Hematopoietic multipotent progenitor cell treated with erythropoietin and hydrocortisone succinate and interleukin-3 and kit ligand, for 6 days (in vitro differentiated cells): ENCODE measurements at regions not wholly inside any gene's neighbourhood (a gene's known extent, or its start where the extent isn't known, plus 50 kb on each side); places are given as distances from the start of the nearest gene placed in this dataset.

ENCODE experiments used
- DNase-seq: peaks from one replicate; pipeline ENCODE4 v3.0.0-alpha.2; 2015

DNA sequence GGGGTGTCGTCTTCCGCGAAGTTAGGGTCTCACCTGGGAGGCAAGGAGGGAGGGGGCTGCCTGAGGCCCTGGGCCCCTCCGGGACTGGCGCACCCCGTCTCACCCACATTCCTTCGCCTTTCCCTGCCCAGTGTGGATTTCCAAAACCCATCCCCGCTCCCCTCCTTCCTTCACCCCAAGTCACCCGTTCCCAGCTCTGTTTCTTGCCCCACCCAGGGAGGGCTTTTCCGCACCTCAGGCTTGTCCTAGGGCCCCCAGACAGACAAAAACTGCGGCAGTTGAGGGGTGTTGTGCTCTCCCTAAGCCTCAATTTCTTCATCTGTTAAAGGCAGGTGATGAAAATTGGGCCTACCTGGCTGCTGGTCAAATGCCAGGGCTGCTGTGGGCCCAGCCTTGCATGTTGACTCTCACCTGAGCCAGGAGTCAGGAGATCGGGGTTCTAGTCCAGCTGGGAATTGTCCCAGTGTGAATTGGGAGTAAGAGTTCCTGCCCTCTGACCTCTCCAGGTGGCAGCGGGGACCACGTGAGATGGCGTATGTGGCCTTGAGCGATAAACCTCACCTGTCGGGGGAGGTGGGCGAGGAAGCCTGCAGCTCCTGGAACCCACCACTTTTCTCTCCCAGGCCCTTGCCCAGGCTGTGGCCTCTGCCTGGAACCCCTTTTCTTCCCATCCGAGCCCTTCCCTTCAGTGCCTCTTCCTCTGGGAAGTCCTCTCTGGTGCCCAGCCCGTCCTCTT is 143.4 kb upstream of the IER5L start:
- DNase-seq: no peak

- DNase-seq: peak; percentile 81
These were observed 142.7 kb upstream of the IER5L start for GRCh38 chr9:129320575-129321285.

GRCh38 chr9:129319938-129320481 is 141.9 kb upstream of the IER5L start:
- no peak for DNase-seq

DNA sequence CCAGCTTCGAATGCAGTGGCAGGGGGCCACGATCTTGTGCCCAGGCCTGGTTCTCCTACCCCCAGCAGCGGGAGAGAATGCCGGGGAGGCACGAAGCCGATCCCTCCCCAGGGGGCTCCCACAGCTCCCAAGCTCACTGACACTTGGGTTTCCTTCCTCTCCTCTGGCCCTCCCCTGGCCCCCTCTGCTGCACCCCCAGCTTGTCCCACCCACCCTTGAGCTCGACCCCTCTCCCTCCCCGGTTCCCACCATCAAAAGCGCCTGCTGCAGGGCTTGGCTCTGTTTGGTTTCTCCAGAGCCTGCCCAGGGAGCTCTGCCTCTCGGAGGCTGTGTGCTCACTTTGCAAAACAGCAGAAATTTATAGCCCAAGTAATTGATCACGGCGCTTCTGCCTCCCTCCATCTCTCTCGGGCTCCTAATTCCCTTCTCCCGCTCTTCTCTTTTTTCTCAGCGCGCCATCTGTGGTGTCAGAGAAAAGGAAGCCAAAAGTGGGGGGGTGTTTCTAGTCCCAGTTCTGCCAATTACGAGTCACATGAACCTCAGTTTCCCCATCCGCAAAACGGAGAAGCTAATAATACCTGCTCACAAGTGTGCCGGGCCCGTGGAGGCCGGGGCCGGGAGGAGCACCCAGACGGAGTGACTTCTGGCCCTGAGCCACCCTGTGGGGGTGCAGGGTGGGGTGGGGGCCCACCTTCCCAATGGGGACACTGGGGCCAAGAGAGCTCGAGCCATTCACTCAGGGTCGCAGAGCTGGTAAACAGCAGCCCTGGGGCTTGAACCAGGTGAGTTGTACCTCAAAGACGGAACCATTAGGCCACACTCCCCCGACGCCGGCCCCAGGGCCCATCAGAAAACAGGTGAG is 141.2 kb upstream of the IER5L start:
- no peak for DNase-seq

DNA sequence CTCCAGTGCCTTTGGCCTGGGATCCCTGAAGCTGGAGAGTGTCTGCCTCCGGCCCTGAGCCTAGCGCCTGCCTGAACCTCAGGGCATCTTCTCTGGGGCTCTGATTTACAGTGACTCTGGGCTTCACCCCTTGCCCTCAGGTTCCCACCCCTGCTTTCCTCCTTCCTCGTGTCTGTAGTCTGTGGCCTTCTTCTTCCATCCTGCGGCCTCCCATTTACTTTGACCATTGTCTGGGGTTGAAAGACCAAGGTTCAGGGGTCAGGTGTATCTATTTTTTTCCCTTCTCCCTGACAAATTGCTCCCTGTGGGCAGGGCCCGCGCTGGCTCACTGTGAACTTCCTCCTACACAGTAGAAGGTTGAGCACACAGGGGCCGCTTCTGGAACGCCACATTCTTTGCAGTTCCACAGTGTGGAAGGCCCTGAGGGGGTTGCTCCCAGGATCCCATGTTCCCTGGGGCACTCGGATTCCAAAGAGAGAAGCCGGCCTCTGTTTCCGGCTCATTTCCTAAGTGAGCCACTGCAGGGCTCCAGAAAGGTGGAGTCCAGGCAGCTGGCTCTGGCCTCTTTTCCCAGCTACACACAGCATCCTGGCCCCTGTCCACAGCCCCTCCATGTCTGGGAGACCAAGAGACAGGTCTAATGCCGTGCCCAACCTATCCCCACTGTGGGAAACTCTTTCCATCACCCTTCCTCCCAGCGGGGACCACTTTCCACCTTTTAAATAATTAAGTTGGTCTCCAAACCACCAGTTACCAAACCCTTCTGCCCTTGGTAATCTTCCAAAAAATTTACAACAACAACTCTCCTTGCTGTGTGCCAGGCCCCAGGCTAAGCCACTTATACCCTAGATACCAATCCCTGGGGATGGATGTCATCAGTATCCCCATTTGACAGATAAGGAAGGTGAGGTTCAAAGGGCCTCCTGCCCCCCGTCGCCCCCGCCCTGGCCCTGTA is 140.3 kb upstream of the IER5L start:
- no peak for DNase-seq

DNA sequence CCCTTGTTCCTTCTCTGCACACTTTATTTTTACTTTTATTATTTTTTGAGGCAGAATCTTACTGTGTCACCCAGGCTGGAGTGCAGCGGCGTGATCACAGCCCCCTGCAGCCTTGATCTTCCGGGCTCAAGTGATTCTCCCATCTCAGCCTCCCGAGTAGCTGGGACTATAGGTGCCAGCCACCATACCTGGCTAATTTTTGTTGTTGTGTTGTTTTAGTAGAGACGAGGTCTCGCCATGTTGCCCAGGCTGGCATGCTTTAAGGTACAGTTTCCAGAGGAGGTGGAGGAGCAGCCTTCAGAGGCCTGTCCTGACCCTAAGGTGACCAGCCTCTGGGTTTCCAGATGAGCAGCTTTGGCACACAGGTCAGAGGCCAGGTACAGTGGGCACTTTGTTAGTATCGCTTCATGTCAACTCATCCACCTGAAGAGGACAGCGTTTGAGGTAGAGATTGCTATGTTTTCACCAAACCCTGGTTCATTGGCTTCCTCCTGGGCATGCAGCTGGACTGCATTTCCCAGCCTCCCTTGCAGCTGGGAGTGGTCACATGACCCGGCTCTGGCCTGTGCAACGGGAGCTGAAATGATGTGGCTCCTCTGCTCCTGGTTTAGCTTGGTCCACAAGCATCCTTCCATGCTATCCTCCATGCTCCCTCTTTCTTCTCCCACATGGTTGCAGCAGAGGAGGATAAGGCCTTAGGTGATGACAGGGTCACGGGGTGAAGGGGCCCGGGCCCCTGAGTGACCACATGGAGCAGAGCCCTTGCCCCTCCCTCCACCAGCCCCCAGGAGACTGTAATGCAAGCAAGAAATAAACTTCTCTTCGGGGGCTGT is 139.3 kb upstream of the IER5L start:
- peak; percentile 44 for DNase-seq

GRCh38 chr9:129316281-129317030 is 138.4 kb upstream of the IER5L start:
- DNase-seq: no peak

- DNase-seq: no peak
These were observed 135.4 kb upstream of the IER5L start for GRCh38 chr9:129313331-129313955.

GRCh38 chr9:129312251-129313122 is 134.4 kb upstream of the IER5L start:
- no peak for DNase-seq

DNA sequence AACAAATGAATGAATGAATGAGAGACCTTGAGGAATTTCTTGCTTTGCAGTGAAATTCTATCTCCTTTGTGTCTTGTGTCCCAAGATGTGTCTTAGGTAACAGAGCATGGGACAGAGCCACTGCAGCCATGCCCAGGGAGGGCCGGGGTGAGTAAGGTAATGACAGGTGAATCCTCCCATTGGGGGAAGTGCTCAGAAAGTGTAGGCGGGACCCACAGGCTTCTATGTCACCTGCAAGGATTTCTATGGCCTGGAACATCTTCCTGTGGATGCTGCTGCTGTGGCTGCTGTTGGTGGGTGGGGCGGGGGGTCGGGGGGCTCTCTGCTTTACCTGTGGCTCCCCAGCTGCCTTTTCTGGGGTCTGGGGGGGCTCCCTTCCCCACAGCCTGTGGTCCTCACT is 133.6 kb upstream of the IER5L start:
- no peak for DNase-seq

DNA sequence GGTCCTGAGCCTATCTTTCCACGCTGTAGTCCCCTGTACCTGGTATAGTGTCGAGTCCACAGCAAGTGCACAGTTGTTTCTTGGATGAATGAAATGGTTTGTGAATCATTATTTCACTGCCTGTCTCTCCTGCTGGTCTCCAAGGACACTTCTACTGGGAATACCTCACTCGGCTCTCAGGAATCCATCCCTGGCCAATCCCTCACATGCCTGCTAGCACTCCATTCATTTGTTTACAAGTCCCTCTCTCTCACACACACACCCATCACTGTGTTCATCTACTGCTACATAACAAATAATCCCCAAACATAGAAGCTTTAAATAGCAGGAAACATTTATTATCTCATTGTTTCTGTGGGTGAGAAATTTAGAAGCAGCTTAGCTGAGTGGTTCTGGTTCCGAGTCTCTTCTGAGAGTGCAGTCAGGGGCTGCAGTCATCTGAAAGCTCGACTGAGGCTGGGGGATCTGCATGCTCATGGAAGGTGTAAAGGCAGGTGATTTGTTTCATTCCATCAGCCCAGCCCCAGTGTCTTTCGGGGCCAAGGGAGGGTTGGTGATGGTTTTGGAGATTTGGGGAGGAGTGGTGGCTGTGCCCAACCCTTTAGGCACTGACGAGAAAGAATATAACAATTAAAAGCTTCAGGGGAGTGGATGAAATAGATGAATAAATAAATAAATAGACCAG is 132.7 kb upstream of the IER5L start:
- no peak for DNase-seq

GRCh38 chr9:129309906-129310305 is 131.8 kb upstream of the IER5L start:
- DNase-seq: no peak

DNA sequence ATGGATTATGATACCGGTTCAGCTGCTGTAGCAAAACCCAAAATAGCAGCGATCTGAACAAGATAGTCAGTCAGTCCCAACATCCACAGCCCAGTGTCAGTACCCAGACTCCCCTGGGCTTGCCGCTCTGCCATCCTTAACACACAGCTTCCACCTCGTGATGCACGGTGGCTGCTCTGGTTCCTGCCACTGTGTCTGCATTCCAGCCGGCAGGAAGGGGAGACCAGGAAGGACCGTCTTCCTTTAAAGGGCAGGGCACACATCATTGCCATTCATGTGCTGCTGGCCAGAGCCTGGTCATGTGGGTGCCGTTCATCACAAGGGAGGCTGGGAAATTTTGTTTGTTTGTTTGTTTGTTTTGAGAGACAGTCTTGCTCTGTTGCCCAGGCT is 131.0 kb upstream of the IER5L start:
- DNase-seq: no peak

DNA sequence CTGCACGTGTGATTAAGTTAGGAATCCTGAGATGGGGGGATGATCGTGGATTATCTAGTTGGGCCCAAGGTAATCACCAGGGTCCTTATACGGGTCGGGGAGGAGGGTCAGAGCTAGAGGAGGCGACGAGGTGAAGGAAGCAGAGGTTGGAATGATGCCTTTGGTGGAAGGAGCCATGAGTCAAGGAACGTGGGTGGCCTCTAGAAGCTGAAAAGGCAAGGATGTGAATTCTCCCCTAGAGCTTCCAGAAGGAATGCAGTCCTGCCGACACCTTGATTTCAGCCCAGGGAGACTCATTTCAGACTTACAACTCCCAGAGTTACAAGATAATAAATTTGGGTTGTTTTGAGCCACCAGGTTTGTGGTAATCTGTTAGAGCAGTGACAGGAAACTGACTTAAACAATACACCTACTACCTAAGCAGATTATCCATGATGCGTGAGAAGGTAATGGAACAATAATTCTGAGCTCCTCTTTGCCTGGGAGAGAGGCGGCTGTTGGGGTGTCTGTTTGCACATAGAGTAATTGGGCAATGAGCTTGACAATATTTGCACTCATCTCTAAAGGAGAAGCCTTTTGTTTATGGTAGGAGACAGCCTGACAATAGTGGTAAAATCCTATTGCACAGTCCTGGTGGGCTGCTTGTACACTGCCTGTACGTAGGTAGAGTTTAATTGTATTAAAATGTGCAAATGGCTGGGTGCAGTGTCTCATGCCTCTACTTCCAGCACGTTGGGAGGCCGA is 129.3 kb upstream of the IER5L start:
- no peak for DNase-seq

GRCh38 chr9:129306318-129306973 is 128.4 kb upstream of the IER5L start:
- DNase-seq: no peak

DNA sequence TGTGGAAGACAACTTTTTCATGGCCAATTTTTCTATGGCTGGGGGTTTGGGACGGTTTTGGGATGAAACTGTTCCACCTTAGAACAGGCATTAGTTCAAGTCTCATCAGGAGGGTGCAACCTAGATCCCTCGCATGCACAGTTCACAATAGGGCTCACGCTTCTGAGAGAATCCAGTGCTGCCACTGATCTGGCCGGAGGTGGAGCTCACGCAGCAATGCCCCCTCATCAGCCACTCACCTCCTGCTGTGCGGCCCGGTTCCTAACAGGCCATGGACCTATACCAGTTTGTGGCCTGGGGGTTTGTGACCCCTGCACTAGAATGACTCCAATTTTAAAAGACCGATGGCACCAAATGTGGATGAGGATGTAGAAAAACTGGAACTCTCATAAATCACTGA is 127.2 kb upstream of the IER5L start:
- no peak for DNase-seq

DNA sequence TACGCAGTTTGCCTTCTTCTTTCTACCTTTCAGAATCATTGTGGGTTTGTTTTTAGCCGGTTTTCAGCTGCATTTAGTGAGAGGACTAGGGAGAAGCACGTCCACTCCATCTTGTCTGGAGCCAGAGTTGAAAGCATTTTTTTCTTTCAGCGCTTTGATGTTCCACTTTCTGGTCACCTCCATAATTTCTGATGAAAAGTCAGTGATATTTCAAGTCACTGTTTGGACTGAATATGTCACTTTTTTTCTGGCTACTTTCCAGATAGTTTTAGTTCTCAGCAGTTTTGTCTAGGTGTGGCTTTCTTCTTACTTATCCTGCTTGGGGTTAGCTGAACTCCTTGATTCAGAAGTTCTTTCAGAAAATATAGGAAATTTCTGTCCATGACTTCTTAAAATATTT is 123.9 kb upstream of the IER5L start:
- no peak for DNase-seq
